Suprapubic skin (tissue), 4 donors: ENCODE measurements at regions not wholly inside any gene's neighbourhood (a gene's known extent, or its start where the extent isn't known, plus 50 kb on each side); places are given as distances from the start of the nearest gene placed in this dataset.

Experiments
- DNase-seq, 2 donors: peaks; one replicate each; pipeline ENCODE4 v3.0.0-alpha.2; 2019; ENCODE audit warnings: low spot score in 2 of 2
- H3K27ac ChIP-seq: fragments of 200-600 bp; sonication (generic); one replicate; pipeline ENCODE4 v1.5.1; 2019
- H3K27me3 ChIP-seq: fragments of 200-600 bp; sonication (generic); one replicate; pipeline ENCODE4 v1.5.1; 2019
- H3K36me3 ChIP-seq: fragments of 200-600 bp; sonication (generic); one replicate; pipeline ENCODE4 v1.5.1; 2019
- H3K4me1 ChIP-seq: fragments of 200-600 bp; sonication (generic); one replicate; pipeline ENCODE4 v1.5.1; 2019
- H3K4me3 ChIP-seq: fragments of 200-600 bp; sonication (generic); one replicate; pipeline ENCODE4 v1.5.1; 2019; ENCODE audit warnings: mild to moderate bottlenecking
- H3K9me3 ChIP-seq: fragments of 200-600 bp; sonication (generic); one replicate; pipeline ENCODE4 v1.5.1; 2019
- EP300 ChIP-seq: sonication (generic); formaldehyde crosslinking; IDR thresholded peaks from one replicate; pipeline ENCODE4 v1.6.1; 2017; ENCODE audit warnings: antibody characterized with exemption
- POLR2A ChIP-seq, 2 donors: fragments of 450-650 bp; IDR thresholded peaks; one replicate each; pipeline ENCODE4 v1.6.1; 2017; ENCODE audit warnings: antibody characterized with exemption in 2 of 2, mild to moderate bottlenecking in 2 of 2, moderate library complexity in 2 of 2
- POLR2AphosphoS5 ChIP-seq, 3 donors: sonication (generic); formaldehyde crosslinking; IDR thresholded peaks; one replicate each; pipeline ENCODE4 v1.6.1; 2017; ENCODE audit warnings: antibody characterized with exemption in 3 of 3
- WGBS: methylation state at CpG from one replicate; pipeline ENCODE4 v1.1.5; 2018; 5-methylcytosine and 5-hydroxymethylcytosine counted together
- TF ChIP-seq, protein P1 (sequence below), 2 donors: fragments of 200-600 bp in 1 of 2; fragments of 450-650 bp in 1 of 2; sonication (generic) in 1 of 2; IDR thresholded peaks; one replicate each; pipeline ENCODE4 v1.5.1; 2016 to 2019; ENCODE audit warnings: antibody characterized with exemption in 2 of 2, mild to moderate bottlenecking in 1 of 2, moderate library complexity in 1 of 2

DNA sequence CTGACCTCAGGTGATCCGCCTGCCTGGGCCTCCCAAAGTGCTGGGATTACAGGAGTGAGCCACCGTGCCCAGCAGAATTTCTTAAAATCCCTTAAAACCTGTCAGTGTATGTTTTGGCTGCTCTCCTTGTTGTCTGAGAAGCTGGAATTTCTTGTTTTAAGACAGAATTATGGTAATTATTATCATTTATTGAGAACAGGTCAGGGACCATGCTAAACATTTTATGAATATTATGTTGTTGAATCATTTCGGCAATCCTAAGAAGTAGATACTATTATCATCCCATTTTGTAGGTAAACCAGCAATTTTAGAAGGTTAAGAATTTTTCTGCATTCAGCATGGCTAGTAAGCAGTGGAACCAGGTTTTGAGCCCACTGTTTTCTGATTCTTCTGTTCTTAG lies 86.1 kb upstream of the AKIRIN2 start:
- no peak overlapping the region for H3K4me3 ChIP-seq
- H3K36me3 ChIP-seq = no peaks in the 10 kb centered on the region
- peaks cover 8% of the 10 kb centered on the region for H3K4me1 ChIP-seq
- H3K27me3 ChIP-seq = no peaks in the 10 kb centered on the region
- no peak for DNase-seq
- no peaks in the 10 kb centered on the region for H3K9me3 ChIP-seq
- TF ChIP-seq POLR2AphosphoS5 (IDR thresholded peaks at IDR 0.05) (no peak), EP300 (no peak), POLR2A (IDR thresholded peaks at IDR 0.05) (no peak)
- TF ChIP-seq, protein P1, sequence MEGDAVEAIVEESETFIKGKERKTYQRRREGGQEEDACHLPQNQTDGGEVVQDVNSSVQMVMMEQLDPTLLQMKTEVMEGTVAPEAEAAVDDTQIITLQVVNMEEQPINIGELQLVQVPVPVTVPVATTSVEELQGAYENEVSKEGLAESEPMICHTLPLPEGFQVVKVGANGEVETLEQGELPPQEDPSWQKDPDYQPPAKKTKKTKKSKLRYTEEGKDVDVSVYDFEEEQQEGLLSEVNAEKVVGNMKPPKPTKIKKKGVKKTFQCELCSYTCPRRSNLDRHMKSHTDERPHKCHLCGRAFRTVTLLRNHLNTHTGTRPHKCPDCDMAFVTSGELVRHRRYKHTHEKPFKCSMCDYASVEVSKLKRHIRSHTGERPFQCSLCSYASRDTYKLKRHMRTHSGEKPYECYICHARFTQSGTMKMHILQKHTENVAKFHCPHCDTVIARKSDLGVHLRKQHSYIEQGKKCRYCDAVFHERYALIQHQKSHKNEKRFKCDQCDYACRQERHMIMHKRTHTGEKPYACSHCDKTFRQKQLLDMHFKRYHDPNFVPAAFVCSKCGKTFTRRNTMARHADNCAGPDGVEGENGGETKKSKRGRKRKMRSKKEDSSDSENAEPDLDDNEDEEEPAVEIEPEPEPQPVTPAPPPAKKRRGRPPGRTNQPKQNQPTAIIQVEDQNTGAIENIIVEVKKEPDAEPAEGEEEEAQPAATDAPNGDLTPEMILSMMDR (IDR thresholded peaks at IDR 0.05) = no peak
- H3K27ac ChIP-seq = no peak overlapping the region
- 89% methylated on average over 3 of the region's 3 CpGs for WGBS

DNA sequence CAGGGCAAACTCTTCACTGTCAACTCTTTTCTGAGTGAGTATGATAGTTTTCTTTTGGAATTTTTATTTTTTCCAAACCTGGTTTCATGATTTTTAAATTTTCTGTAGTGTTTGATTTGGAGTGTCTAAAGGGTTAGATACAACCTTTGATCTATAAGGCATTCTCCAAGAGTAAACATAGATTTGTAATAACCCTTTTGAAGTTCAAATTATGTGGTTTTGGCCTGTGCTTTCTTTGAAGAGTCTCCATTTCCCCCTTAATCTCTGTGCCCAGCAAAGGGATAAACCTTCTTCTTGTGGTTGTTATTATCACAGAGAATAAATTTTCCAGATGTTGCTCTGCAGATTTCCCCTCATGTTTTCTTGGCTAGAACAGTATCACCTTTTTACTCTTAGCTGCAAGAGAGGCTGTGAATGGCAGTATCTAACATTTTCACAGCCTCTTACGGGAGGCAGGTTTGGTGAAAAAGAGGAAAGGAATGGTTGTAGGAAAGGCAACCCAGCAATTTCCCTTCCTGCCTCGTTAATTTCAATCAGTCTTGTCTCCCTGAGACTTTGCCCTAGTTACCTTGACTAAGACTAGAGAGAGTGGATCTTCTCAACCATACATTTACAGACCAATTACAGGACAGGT lies 83.3 kb upstream of the AKIRIN2 start:
- no peak overlapping the region for H3K27ac ChIP-seq
- H3K4me3 ChIP-seq = no peak overlapping the region
- DNase-seq = no peak
- peaks cover 8% of the 10 kb centered on the region for H3K4me1 ChIP-seq
- H3K27me3 ChIP-seq = no peaks in the 10 kb centered on the region
- TF ChIP-seq, protein P1 (IDR thresholded peaks at IDR 0.05) = no peak
- TF ChIP-seq EP300 (no peak), POLR2A (IDR thresholded peaks at IDR 0.05) (no peak), POLR2AphosphoS5 (IDR thresholded peaks at IDR 0.05) (no peak)
- 93% methylated on average over 2 of the region's 2 CpGs for WGBS
- H3K9me3 ChIP-seq = no peaks in the 10 kb centered on the region
- H3K36me3 ChIP-seq = no peaks in the 10 kb centered on the region

DNA sequence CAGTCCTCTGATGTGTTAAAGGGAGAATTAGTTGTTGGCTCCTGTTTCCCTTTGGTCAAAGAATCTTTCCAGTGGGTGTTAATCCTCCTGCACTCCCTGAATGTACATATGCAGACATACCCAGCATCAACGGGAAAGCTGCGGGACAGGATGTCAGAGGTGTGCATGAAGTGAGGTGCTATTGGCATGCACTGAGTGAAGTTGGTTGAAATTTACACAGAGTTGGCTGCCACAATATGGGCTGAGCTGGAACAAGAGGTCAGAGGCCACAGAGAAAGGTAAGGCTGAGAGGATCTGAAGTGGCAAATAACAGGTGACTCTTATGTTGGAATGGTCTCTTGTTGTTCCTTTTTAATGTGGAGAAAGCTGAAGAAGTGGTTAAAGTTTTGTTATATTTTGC lies 82.7 kb upstream of the AKIRIN2 start:
- 82% methylated on average over 2 of the region's 2 CpGs for WGBS
- H3K9me3 ChIP-seq = no peaks in the 10 kb centered on the region
- no peak overlapping the region for H3K4me3 ChIP-seq
- H3K27me3 ChIP-seq = no peaks in the 10 kb centered on the region
- TF ChIP-seq POLR2A (IDR thresholded peaks at IDR 0.05) (no peak), POLR2AphosphoS5 (IDR thresholded peaks at IDR 0.05) (no peak), EP300 (no peak)
- TF ChIP-seq, protein P1 (IDR thresholded peaks at IDR 0.05) = no peak
- H3K36me3 ChIP-seq = no peaks in the 10 kb centered on the region
- H3K27ac ChIP-seq = no peak overlapping the region
- DNase-seq = no peak
- peaks cover 8% of the 10 kb centered on the region for H3K4me1 ChIP-seq

DNA sequence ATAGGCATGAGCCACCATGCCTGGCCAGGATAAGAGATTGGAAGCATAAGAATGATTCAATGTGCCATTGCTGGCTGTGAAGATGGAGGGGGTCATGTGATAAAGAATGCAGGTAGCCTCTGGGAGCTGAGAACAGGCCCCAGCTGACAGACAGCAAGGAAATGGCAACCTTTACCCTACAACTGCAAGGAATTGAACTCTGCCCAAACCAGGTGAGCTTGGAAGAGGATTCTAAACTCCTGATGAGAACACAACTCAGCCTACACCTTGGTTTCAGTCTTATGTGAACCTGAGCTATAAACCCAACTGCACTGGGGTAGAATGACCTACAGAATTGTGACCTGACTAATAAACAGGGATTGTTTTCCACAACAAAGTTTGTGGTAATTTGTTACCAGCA lies 82.0 kb upstream of the AKIRIN2 start:
- Histone ChIP-seq H3K36me3 (no peaks in the 10 kb centered on the region), H3K9me3 (no peaks in the 10 kb centered on the region), H3K4me3 (no peak overlapping the region), H3K27me3 (no peaks in the 10 kb centered on the region), H3K27ac (no peak overlapping the region), H3K4me1 (peaks cover 3% of the 10 kb centered on the region)
- DNase-seq = no peak
- no peak for TF ChIP-seq EP300
- no peak for TF ChIP-seq POLR2A (IDR thresholded peaks at IDR 0.05)
- TF ChIP-seq, protein P1 (IDR thresholded peaks at IDR 0.05) = no peak
- no peak for TF ChIP-seq POLR2AphosphoS5 (IDR thresholded peaks at IDR 0.05)

DNA sequence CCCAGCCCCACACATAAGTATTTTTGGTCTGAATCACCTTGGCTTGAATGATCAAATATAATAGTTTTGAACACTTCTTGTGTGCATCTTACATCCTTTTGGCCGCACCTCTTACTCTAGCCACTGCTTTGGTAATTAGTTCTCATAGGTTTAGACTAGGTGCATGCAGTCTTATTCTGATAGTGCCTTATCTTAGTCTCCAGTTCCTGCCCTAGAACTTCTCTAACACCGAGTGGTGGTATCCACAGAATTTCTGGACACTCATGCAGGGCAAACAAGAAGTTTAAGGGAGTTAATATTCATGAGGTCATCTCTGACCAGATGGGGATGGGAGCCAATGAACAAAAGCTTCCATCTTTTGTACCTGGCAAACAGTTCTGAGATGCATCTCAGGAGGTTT lies 77.5 kb upstream of the AKIRIN2 start:
- DNase-seq = no peak

More for the DNA sequence above, 77.5 kb upstream of the AKIRIN2 start:
- 95% methylated on average over 2 of the region's 2 CpGs for whole genome bisulfite sequencing
- no peaks in the 10 kb centered on the region for H3K36me3 ChIP-seq
- TF ChIP-seq, protein P1 (IDR thresholded peaks at IDR 0.05) = no peak
- no peak for TF ChIP-seq EP300
- no peak for TF ChIP-seq POLR2AphosphoS5 (IDR thresholded peaks at IDR 0.05)
- no peak for TF ChIP-seq POLR2A (IDR thresholded peaks at IDR 0.05)
- H3K4me1 ChIP-seq = no peaks in the 10 kb centered on the region
- no peak overlapping the region for H3K27ac ChIP-seq
- H3K27me3 ChIP-seq = no peaks in the 10 kb centered on the region
- no peaks in the 10 kb centered on the region for H3K9me3 ChIP-seq
- H3K4me3 ChIP-seq = no peak overlapping the region
